Choroid plexus epithelial cell (primary cell): ENCODE measurements at regions not wholly inside any gene's neighbourhood (a gene's known extent, or its start where the extent isn't known, plus 50 kb on each side); places are given as distances from the start of the nearest gene placed in this dataset.

Experiments
- DNase-seq: peaks from one replicate; pipeline ENCODE4 v3.0.0-alpha.2; 2010; ENCODE audit warnings: low read depth
- H3K4me3 ChIP-seq: 2 replicates; pipeline ENCODE4 v1.5.1; 2011; ENCODE audit warnings: low read depth, mild to moderate bottlenecking, control low read depth, low read length, moderate library complexity
- CTCF ChIP-seq: conservative IDR thresholded peaks from 2 replicates; pipeline ENCODE4 v1.5.1; 2011; ENCODE audit warnings: low read depth, mild to moderate bottlenecking, control low read depth, inconsistent platforms, low read length, moderate library complexity

- DNase-seq: no peak
- H3K4me3 ChIP-seq: no peak overlapping the region
- no peak for TF ChIP-seq CTCF
Measured at GRCh38 chr13:90700340-90700739, 647.1 kb upstream of the MIR17HG start.

GRCh38 chr13:90701264-90701663 is 646.2 kb upstream of the MIR17HG start:
- DNase-seq: no peak
- TF ChIP-seq CTCF: no peak
- no peak overlapping the region for H3K4me3 ChIP-seq

GRCh38 chr13:90702050-90702449 is 645.4 kb upstream of the MIR17HG start:
- TF ChIP-seq CTCF: no peak
- no peak for DNase-seq

GRCh38 chr13:90706631-90707030 is 640.9 kb upstream of the MIR17HG start:
- H3K4me3 ChIP-seq: no peak overlapping the region
- DNase-seq: no peak
- no peak for TF ChIP-seq CTCF

More at GRCh38 chr13:90702050-90702449, 645.4 kb upstream of the MIR17HG start:
- no peak overlapping the region for H3K4me3 ChIP-seq

- H3K4me3 ChIP-seq: no peak overlapping the region
- DNase-seq: no peak
- no peak for TF ChIP-seq CTCF
Measured at GRCh38 chr13:90708128-90708527, 639.4 kb upstream of the MIR17HG start.

GRCh38 chr13:90709319-90709718 is 638.2 kb upstream of the MIR17HG start:
- DNase-seq: no peak
- TF ChIP-seq CTCF: no peak
- no peak overlapping the region for H3K4me3 ChIP-seq

- TF ChIP-seq CTCF: no peak
- H3K4me3 ChIP-seq: no peak overlapping the region
- no peak for DNase-seq
Measured at GRCh38 chr13:90710164-90710759, 637.2 kb upstream of the MIR17HG start.
